Neural cell (in vitro differentiated cells): ENCODE measurements at regions not wholly inside any gene's neighbourhood (a gene's known extent, or its start where the extent isn't known, plus 50 kb on each side); places are given as distances from the start of the nearest gene placed in this dataset.
"Not testable (repeated sequence)": the region's sequence is repeated elsewhere in the genome, so short reads cannot be mapped to it uniquely, and the experiment has no call there.

Experiments used
- H2AFZ ChIP-seq: fragments of 200-600, 300-800 bp; sonication (generic), shearing (Covaris generic); 2 replicates; pipeline ENCODE4 v1.6.0; 2014; ENCODE audit warnings: low read depth, mild to moderate bottlenecking, antibody characterized with exemption, low read length, moderate library complexity
- H3F3A ChIP-seq: fragments of 200-600 bp; shearing (Covaris generic); 2 replicates; pipeline ENCODE4 v1.6.1; 2016; ENCODE audit warnings: mild to moderate bottlenecking, moderate library complexity, mixed read lengths, antibody characterized with exemption, low read length; ENCODE audit not compliant: insufficient read depth, poor library complexity, severe bottlenecking
- H3K27ac ChIP-seq: fragments of 200-600, 300-800 bp; sonication (generic), shearing (Covaris generic); 2 replicates; pipeline ENCODE4 v1.5.1; 2014; ENCODE audit warnings: mild to moderate bottlenecking, low read length, moderate library complexity
- H3K27me3 ChIP-seq: fragments of 300-800, 200-600 bp; sonication (generic), shearing (Covaris generic); 2 replicates; pipeline ENCODE4 v1.6.0; 2014; ENCODE audit warnings: mild to moderate bottlenecking, low read depth, low read length, moderate library complexity; ENCODE audit not compliant: insufficient read depth
- H3K36me3 ChIP-seq: fragments of 300-800, 200-600 bp; sonication (generic), shearing (Covaris generic); 2 replicates; pipeline ENCODE4 v1.5.1; 2014; ENCODE audit warnings: mild to moderate bottlenecking, antibody characterized with exemption, low read length, moderate library complexity; ENCODE audit not compliant: insufficient read depth
- H3K4me2 ChIP-seq: fragments of 300-800, 200-600 bp; sonication (generic), shearing (Covaris generic); 2 replicates; pipeline ENCODE4 v1.6.0; 2014; ENCODE audit warnings: mild to moderate bottlenecking, low read length
- H3K4me3 ChIP-seq: fragments of 300-800, 200-600 bp; sonication (generic), shearing (Covaris generic); 2 replicates; pipeline ENCODE4 v1.5.1; 2014; ENCODE audit warnings: mild to moderate bottlenecking, low read length, moderate library complexity
- H3K79me2 ChIP-seq: fragments of 200-600 bp; shearing (Covaris generic); replicated peaks from 2 replicates; pipeline ENCODE4 v1.6.0; 2014; ENCODE audit warnings: mild to moderate bottlenecking, low read length, moderate library complexity; ENCODE audit not compliant: insufficient read depth
- H3K9ac ChIP-seq: fragments of 300-800, 200-600 bp; sonication (generic), shearing (Covaris generic); 2 replicates; pipeline ENCODE4 v1.6.1; 2016; ENCODE audit warnings: mild to moderate bottlenecking, low read length, mixed read lengths
- H3K9me2 ChIP-seq: fragments of 200-600 bp; shearing (Covaris generic); 2 replicates; pipeline ENCODE4 v1.6.1; 2016; ENCODE audit warnings: mild to moderate bottlenecking, low read length, mixed read lengths; ENCODE audit not compliant: insufficient read depth
- H3K9me3 ChIP-seq: fragments of 200-600, 300-800 bp; sonication (generic), shearing (Covaris generic); 2 replicates; pipeline ENCODE4 v1.6.1; 2016; ENCODE audit warnings: mild to moderate bottlenecking, mixed run types, low read length, moderate library complexity, mixed read lengths
- H4K20me1 ChIP-seq: fragments of 200-600 bp; shearing (Covaris generic); 2 replicates; pipeline ENCODE4 v1.6.1; 2016; ENCODE audit warnings: mild to moderate bottlenecking, mixed run types; ENCODE audit not compliant: insufficient read depth
- CTCF ChIP-seq: fragments of 450-650 bp; IDR thresholded peaks from 2 replicates; pipeline ENCODE4 v1.5.1; 2014; ENCODE audit warnings: antibody characterized with exemption, mild to moderate bottlenecking, moderate library complexity; ENCODE audit not compliant: poor library complexity, severe bottlenecking
- EP300 ChIP-seq: fragments of 450-650 bp; conservative IDR thresholded peaks from 2 replicates; pipeline ENCODE4 v1.6.1; 2014; ENCODE audit warnings: antibody characterized with exemption, mild to moderate bottlenecking, moderate library complexity; ENCODE audit not compliant: poor library complexity, severe bottlenecking
- EZH2 ChIP-seq: fragments of 200-600, 300-800 bp; shearing (Covaris generic), sonication (generic); IDR thresholded peaks from 2 replicates; pipeline ENCODE4 v1.6.1; 2014; ENCODE audit warnings: antibody characterized with exemption, low read length, borderline replicate concordance, mild to moderate bottlenecking; ENCODE audit not compliant: insufficient read depth, poor library complexity, severe bottlenecking
- MXI1 ChIP-seq: fragments of 450-650 bp; conservative IDR thresholded peaks from 2 replicates; pipeline ENCODE4 v1.6.1; 2014; ENCODE audit warnings: antibody characterized with exemption, mild to moderate bottlenecking; ENCODE audit not compliant: poor library complexity, severe bottlenecking
- POLR2AphosphoS5 ChIP-seq: IDR thresholded peaks from 2 replicates; pipeline ENCODE4 v1.6.1; 2012
- RAD21 ChIP-seq: fragments of 450-650 bp; conservative IDR thresholded peaks from 2 replicates; pipeline ENCODE4 v1.6.1; 2014; ENCODE audit warnings: antibody characterized with exemption, mild to moderate bottlenecking, moderate library complexity
- REST ChIP-seq: IDR thresholded peaks from 2 replicates; pipeline ENCODE4 v1.6.1; 2012; ENCODE audit warnings: borderline replicate concordance
- SMC3 ChIP-seq: fragments of 450-650 bp; conservative IDR thresholded peaks from 2 replicates; pipeline ENCODE4 v1.6.1; 2014; ENCODE audit warnings: antibody characterized with exemption, mild to moderate bottlenecking, moderate library complexity; ENCODE audit not compliant: poor library complexity
- TAF1 ChIP-seq: IDR thresholded peaks from 2 replicates; pipeline ENCODE4 v1.6.1; 2012; ENCODE audit warnings: low read depth

- no peak overlapping the region for H3K9ac ChIP-seq
- H4K20me1 ChIP-seq, result no peaks in the 10 kb centered on the region
- no peak overlapping the region for H3K4me3 ChIP-seq
- no peaks in the 10 kb centered on the region for H3K9me3 ChIP-seq
- H3K27me3 ChIP-seq, result no peaks in the 10 kb centered on the region
- H3F3A ChIP-seq, result no peaks in the 10 kb centered on the region
- no peaks in the 10 kb centered on the region for H3K79me2 ChIP-seq
- H3K36me3 ChIP-seq, result no peaks in the 10 kb centered on the region
- H3K9me2 ChIP-seq, result no peaks in the 10 kb centered on the region
- no peak overlapping the region for H2AFZ ChIP-seq
- no peak overlapping the region for H3K27ac ChIP-seq
- no peak overlapping the region for H3K4me2 ChIP-seq
- TF ChIP-seq RAD21 (no peak), MXI1 (no peak), POLR2AphosphoS5 (no peak), CTCF (no peak), EZH2 (no peak), TAF1 (no peak), REST (no peak), SMC3 (no peak), EP300 (no peak)
These were observed 128.2 kb upstream of the RIOK3 start for GRCh38 chr18:23324861-23325260.

GRCh38 chr18:23329671-23330070 lies 123.4 kb upstream of the RIOK3 start:
- not testable (repeated sequence) for H3K27me3 ChIP-seq, H3K27ac ChIP-seq, H3K9me2 ChIP-seq, H3F3A ChIP-seq, H3K36me3 ChIP-seq, H3K79me2 ChIP-seq, H2AFZ ChIP-seq, H3K9me3 ChIP-seq, H3K9ac ChIP-seq, H4K20me1 ChIP-seq, H3K4me3 ChIP-seq, H3K4me2 ChIP-seq

- Histone ChIP-seq H3K27ac (no peak overlapping the region), H2AFZ (no peak overlapping the region), H3K79me2 (no peaks in the 10 kb centered on the region), H3K9me3 (no peaks in the 10 kb centered on the region), H3K36me3 (no peaks in the 10 kb centered on the region), H3K9me2 (no peaks in the 10 kb centered on the region), H3K27me3 (no peaks in the 10 kb centered on the region), H4K20me1 (no peaks in the 10 kb centered on the region), H3K4me2 (no peak overlapping the region), H3K4me3 (no peak overlapping the region), H3F3A (no peaks in the 10 kb centered on the region), H3K9ac (no peak overlapping the region)
- TF ChIP-seq REST, result no peak
- no peak for TF ChIP-seq EZH2
- no peak for TF ChIP-seq EP300
- no peak for TF ChIP-seq MXI1
- no peak for TF ChIP-seq CTCF
These were observed 122.7 kb upstream of the RIOK3 start for GRCh38 chr18:23330423-23330822.
